Testis (tissue), 2 donors: ENCODE measurements at regions not wholly inside any gene's neighbourhood (a gene's known extent, or its start where the extent isn't known, plus 50 kb on each side); places are given as distances from the start of the nearest gene placed in this dataset.

Experiments used
- CTCF ChIP-seq, 3 experiments: fragments of 450-650 bp in 2 of 3; fragments of 200-600 bp in 1 of 3; sonication (generic) in 1 of 3; IDR thresholded peaks; one replicate each; pipeline ENCODE4 v1.5.1; 2016 to 2019; ENCODE audit warnings: antibody characterized with exemption in 3 of 3, mild to moderate bottlenecking in 2 of 3, moderate library complexity in 1 of 3
- POLR2A ChIP-seq: fragments of 450-650 bp; IDR thresholded peaks from one replicate; pipeline ENCODE4 v1.6.1; 2017; ENCODE audit warnings: antibody characterized with exemption, mild to moderate bottlenecking, moderate library complexity

- TF ChIP-seq POLR2A = no peak
- no peak for TF ChIP-seq CTCF (IDR thresholded peaks at IDR 0.05)
Observed at GRCh38 chr12:68497107-68497506, 113.6 kb upstream of the RAP1B start.
